Ovary (tissue), 3 donors: ENCODE measurements at regions not wholly inside any gene's neighbourhood (a gene's known extent, or its start where the extent isn't known, plus 50 kb on each side); places are given as distances from the start of the nearest gene placed in this dataset.
"Not testable (repeated sequence)": the region's sequence is repeated elsewhere in the genome, so short reads cannot be mapped to it uniquely, and the experiment has no call there.

Source experiments
- POLR2A ChIP-seq: fragments of 450-650 bp; IDR thresholded peaks from one replicate; pipeline ENCODE4 v1.6.1; 2017; ENCODE audit warnings: antibody characterized with exemption, mild to moderate bottlenecking, moderate library complexity
- TF ChIP-seq, protein P1 (sequence below), 3 donors: fragments of 450-650 bp in 2 of 3; fragments of 200-600 bp in 1 of 3; IDR thresholded peaks; one replicate each; pipeline versions ENCODE4 v1.5.1 to v1.8.0; 2016 to 2022; ENCODE audit warnings: antibody characterized with exemption in 3 of 3, mild to moderate bottlenecking in 1 of 3
- donor health status: DM: no; HTN: no; CAD: no.

GRCh38 chr21:5105939-5106708 lies 5415.3 kb upstream of the TPTE start:
- TF ChIP-seq, protein P1, sequence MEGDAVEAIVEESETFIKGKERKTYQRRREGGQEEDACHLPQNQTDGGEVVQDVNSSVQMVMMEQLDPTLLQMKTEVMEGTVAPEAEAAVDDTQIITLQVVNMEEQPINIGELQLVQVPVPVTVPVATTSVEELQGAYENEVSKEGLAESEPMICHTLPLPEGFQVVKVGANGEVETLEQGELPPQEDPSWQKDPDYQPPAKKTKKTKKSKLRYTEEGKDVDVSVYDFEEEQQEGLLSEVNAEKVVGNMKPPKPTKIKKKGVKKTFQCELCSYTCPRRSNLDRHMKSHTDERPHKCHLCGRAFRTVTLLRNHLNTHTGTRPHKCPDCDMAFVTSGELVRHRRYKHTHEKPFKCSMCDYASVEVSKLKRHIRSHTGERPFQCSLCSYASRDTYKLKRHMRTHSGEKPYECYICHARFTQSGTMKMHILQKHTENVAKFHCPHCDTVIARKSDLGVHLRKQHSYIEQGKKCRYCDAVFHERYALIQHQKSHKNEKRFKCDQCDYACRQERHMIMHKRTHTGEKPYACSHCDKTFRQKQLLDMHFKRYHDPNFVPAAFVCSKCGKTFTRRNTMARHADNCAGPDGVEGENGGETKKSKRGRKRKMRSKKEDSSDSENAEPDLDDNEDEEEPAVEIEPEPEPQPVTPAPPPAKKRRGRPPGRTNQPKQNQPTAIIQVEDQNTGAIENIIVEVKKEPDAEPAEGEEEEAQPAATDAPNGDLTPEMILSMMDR (IDR thresholded peaks at IDR 0.05) = not testable (repeated sequence)
- not testable (repeated sequence) for TF ChIP-seq POLR2A
